GM19240 (cell line): ENCODE measurements at regions not wholly inside any gene's neighbourhood (a gene's known extent, or its start where the extent isn't known, plus 50 kb on each side); places are given as distances from the start of the nearest gene placed in this dataset.

Experiments used
- DNase-seq: peaks from one replicate; pipeline ENCODE4 v3.0.0; 2011; ENCODE audit warnings: low spot score; ENCODE audit not compliant: insufficient read length

DNA sequence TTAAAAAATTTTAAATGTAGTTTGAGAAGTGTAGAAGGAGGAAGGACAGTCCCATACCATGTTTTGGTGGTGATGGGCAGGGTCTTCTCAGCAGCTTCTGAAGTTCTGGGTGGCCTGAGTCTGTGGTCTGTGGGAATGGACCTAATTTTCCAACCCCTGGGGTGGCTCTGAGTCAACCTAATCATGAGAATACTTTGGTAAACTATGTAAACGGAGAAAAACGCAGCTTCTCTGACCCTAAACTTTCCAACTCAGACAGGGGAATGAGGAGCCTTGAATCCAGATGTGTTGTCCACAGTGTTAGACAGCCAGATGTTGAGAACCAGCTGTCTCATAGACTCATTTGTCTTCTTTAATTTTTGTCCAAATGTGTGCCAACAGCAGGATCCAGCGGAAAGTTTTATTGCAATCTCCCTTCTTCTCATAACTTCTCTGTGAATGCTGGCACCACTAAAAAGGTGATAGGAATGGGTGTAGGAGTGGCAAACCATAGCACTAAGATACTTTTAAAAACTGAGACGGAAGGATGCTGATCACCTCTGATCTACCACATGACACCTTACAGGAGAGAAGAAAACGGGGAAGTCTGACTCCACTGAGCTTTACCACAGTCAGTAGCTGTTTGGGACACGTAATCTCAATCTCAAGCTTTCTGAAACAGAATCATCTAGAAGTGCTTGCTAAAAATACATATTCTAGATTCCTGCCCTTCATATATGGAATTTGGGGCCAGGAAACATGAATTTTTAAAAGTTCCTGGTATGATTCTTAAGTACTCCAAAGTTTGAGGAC lies 90.5 kb upstream of the PHYHIPL start:
- no peak for DNase-seq

DNA sequence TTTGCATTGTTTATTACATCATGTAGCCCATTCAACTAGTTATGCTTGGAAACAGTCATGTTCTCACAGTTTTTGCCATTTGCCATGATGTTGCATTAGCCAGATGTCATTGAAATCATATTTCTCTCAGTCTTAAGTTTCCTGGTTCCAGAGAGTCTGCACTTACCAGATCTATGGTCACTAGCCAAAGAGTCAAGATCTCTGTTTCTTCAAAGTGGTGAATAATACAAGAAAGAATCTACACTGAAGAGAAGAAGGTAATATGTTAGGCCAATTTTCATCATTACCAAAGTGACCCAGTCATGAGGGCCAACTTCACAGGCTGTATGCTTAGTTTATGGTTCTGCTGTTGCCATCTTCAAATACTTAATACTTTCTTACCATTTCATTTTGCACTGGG lies 89.0 kb upstream of the PHYHIPL start:
- DNase-seq: no peak

DNA sequence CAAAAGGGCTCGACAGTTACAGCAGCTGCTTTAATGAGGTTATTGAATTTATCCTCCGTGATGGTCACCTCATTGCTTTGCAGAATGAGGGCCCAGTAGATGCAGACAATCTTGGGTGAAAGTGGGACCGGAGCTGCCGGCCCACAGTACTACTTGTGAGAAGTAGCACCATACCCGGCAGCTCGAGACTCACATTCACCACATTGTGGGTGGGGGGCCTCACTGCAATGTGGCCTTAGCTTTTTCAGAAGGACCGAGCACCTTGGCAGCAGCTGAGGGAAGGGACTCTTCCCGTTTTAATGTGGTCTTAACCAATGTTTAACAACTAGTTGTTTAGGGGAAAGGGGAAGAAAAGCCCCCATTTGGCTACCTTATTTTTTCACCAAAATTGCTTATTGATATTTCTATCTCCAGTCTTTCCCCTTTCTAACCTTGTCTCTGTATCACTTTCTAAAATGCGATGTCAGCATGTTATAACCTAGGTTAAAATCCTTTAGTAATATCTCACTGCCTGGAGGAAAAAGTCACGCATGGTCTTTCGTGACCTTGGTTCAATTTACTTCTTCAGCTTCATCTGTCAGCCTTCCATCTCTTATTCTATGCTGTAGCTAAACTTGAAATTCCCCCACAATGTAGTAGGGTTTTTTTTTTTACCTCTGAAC lies 87.4 kb upstream of the PHYHIPL start:
- no peak for DNase-seq

DNA sequence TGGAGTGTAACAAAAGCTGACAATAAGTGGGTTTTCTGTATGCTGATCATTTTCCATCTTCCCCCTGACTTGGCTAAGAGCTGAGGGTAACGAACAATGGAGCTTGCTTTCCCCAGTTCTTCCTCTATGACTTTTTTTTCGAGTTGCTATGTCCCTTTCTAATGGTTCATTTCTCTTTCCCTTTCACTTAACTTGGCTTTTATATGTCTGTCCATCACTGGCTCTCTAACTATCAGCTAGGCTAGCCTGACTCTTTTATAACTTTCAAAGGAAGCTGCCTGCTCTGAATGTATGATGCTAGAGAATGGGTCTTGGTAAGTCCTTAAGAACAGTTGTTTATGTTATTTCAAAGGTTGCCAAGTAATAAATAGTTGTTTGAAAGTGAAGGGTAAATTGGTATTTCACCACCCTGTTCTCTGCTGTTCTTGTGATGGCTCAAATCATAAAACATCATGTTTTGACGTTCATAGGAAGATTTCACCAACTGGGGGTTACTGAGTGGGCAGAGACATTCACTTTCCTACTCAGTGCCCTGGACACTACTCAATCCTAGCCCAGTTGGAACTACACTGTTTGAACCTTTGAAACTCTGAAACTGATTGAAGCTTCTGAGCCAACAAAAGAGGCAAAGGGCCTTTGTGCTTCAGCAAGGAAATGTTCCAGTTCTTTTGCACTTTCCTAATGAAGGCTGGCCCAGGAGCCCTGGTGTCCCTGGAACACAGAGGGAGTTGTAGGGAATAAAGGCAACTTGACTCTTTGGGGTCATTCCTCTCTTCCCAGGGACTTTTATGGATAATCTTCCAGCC lies 85.4 kb upstream of the PHYHIPL start:
- DNase-seq: no peak

DNA sequence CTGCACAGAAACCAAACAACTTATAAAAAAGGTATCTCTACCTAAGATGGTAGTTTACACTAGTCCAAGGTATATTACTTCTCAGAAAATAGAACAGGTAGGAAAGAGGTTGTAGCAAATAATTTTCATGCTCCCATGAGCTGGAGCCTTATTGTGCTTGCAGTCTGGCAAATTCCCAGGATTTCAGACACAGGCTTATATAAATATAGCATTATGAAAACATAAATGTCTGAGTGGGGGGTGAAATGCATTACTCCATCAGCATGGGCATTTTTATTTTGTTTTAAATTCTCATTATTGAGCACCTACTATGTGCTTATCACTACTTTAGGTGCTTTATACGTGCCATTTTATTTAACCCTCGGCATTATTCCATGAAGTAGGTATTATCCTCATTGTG lies 83.0 kb upstream of the PHYHIPL start:
- DNase-seq: no peak

DNA sequence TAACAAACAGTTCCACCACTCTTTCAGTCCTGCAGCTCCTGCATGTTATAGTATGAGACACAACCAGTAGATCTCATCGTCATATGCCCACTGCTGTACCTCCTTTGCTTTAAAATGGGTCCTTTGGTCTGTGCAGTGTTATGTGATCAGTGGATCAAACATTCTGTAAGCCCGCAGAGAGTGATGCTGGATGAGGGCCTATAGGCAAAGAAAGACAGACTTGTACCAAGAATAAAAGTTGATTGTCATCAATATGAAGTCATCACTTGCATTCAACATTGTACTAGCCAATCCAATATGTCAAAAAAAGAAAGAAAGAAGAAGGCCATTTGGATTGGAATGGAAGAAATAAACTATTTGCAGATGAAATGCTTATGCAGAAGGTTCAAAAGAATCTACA lies 79.8 kb upstream of the PHYHIPL start:
- DNase-seq: no peak

DNA sequence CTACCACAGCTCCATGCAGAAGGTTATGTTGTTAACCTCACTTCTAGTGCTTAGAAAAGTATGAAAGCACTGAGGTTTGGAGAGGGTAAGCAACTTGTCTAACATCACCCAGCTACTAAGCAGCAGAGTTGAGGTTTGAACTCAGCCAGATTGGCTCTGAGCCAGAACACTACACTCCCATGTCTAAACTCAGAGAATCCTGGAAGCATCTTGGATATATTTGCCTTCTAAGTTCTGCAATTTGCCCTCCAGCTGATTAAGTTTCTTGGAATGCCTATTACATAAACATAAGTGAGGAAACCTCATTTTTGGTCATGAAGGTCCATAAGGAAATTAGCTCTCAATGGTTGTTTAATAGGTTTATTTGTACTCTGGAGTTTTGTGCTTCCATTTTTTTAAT lies 78.1 kb upstream of the PHYHIPL start:
- DNase-seq: no peak

DNA sequence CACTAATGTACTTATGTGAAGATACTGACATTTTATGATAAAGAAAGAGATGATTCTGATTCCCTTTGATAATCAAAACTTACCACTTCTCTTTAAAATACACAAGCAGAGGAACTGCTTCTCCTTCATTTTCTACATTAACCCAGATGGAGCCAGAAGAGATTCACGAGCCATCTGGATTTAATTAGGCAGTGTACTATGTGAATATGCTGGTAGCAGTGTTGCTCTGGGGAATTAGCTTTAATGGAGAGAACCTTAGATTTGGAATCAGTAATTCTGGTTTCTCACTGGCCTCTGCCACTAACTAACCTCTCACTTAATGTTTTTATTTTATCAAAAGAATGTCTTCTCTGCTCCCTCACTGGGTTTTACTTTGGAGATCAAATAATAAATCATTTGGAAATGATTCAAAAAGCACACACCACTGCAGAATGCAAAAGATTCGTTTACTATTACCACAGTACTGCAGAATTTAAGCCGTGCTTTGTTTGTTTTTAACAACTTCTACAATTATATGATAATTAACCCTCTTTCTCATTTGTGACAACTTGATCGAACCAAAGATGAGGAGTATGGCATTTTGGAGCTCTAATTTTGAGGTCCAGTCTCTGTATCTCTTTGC lies 77.5 kb upstream of the PHYHIPL start:
- no peak for DNase-seq

DNA sequence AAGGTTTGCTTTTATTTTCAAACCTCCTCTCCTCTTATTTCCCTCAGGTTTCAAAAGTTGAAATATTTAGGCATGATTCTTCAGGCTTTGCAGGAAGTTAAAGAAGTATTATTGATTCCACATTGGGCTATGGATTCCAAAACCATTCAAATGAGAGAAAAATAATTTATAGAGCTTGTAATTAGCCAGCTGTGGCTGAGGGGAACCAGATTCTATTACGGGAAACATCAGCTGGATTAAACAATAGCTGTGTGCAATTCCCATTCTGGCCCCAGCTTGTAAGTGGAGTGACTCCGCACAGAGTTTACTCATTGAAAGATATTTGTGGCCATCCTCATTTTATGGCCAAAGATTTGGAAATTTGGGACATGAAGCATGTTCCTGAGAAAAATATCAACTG lies 77.0 kb upstream of the PHYHIPL start:
- DNase-seq: no peak

DNA sequence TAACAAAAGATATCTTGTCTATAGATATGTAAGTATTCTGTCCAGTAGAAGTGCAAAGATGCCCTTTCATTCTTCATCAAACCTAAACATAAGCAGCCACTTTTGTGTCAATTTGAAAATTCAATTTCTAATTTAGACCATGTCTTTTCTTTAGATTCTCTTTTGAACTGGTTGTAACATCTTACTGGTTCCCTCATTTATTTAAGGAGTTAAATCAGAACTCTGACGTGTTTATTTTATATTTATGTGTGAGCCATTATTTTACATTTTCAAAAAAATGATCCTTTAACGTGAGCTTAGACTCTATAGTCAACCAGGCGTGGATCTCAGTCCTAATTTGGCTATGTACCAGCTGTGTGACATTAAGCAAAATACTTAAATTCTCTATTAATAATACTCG lies 74.0 kb upstream of the PHYHIPL start:
- no peak for DNase-seq

DNA sequence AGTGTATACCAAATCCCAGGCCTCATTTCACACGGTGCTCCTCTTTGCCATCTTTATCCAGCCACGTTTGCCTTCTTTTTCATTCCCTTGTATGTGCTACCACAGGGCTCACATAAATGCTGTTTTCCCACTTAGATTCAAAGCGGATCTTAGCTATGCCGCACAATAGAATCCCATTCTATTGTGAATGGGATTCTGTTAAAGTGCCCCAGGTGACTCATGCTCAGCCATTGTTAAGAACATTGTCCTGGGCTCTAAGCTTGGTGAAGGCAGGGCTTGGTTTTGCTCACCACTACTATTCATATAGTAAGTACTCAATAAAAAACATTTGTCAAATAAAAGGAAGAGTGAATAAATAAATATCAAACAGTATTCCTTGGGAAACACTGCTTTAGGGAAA lies 72.3 kb upstream of the PHYHIPL start:
- DNase-seq: no peak

DNA sequence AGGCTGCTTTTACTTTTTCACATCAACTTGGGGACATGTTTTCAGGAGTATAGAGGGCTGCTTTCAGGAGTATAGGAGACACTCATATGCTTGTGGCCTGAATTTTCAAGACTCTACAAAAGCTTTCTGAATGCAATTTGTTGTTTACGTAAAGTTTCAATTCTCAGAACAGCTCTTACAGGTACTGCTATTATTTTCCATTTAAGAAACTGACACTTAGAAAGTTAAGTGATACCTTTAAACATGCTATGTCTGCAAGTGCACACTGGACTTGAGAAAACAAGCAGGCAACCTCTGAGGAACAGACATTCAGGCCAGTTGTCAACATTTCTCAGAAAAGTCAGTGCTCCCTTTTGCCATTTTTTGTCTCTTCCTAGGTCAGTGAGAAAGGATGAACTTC lies 70.0 kb upstream of the PHYHIPL start:
- DNase-seq: no peak

DNA sequence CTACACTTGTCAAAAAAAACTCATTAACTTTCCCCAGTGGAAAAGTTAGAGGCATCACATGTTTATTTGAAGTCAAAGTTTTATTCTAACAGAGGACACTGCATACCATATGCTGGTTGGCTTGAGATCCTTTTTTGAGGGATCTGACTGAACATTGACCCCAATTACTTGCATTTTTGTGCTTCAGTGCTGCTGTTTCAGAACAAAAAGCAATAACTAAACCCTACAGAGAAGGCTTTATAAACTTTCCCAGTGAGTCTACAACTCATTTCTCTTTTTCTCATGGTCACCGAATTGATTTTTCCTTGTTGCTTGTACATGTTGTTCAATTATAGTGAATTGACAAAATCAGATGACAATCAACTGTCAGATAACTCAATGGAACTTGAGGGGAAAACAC lies 69.3 kb upstream of the PHYHIPL start:
- DNase-seq: no peak

DNA sequence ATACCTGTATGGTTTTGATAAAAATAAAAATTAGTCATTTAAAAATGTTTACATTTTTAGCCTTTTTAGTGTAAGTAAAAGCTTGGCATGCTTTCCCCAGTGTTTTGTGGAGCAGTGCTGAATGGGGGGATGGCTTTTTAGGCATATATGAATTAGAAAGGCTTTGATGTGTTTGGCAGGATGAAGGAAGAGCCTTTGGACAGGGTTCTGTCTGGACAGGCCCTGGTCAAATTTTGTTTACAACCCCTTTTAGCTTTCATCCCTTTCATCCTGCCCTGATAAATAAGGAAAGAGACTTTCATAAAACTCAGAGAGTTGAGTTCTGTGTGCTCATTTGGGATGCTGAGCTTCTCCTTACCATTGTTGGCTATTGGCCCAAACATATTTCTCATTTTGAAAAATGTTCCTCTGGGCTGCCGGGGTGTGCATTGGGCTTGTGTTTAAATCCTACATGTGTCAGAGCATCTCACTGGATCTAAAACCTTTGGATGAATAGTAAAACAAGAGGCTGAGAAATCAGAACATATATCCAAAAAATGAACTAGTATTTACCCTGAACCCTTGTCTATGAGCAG lies 68.1 kb upstream of the PHYHIPL start:
- no peak for DNase-seq

DNA sequence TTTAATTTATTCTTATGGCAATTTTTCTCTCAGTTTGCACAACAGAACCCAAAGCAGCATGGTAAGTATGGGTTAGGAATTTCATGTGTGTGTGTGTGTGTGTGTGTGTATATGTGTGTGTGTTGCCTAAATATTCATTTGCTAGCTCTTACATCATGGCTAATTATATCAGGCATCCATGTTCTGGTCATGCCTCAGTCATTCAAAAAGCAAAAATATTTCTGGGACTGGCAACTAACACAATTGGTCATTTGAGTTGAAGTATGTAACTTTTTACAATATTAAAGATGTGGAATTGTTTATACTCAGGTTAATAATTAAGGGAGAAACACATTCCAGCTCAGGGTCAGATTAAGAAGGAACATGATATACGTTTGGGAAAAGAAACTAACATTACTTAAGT lies 67.6 kb upstream of the PHYHIPL start:
- no peak for DNase-seq

DNA sequence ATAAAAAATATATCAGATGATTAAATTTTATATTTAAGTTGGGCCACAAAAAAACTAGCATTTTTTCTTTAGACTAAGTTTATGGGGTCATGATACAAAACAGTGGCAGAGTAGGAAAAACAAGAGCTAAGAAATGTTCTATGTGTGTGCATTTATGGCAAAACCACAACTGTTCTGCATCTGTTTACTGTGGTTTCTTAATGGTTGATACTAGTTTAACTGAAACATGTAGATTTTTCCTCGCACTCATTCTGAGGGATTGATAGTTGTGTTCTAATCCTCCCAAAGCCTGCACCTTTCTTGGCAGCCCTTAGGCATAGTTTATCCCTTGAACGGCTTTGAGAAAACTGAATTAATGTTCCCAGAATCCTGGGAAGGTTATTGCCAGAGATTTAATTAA lies 66.6 kb upstream of the PHYHIPL start:
- DNase-seq: no peak

DNA sequence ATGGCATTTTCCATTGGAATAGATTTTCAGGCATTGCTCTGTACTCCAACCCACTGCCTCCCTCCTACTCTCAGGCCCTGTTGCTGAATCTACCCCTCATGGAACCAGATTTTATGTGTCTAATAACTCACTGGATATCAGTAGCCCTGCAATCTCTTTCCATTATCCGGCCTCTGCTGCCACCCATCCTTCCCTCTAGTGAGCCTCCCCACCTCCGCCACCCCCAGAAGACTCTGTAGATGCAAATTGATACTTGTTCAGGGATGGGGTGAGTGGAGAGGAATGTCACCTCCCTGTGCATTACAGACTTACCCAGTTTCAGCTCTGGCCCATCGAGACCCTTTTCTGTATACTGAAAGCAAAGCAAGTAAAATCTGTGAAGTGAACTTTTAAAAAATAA lies 52.3 kb upstream of the PHYHIPL start:
- no peak for DNase-seq

DNA sequence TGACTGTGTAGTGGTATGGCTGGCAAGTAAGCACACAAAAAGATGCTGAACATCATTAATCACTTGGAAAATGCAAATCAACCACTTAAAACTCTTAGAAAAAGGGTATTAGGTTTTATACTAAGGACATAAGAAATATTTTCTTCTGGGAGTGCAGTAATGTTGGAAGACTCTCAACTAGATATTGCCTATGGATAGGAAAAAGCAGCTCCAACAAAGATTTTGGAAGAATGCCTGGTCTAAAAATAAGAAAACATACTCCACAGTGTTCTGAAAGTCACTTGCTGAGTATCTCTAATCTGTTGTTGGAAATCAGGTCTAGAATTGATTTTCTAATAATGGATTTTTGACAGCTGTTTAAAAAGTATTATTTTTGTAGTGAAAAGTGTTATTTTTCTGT lies 50.8 kb upstream of the PHYHIPL start:
- no peak for DNase-seq

DNA sequence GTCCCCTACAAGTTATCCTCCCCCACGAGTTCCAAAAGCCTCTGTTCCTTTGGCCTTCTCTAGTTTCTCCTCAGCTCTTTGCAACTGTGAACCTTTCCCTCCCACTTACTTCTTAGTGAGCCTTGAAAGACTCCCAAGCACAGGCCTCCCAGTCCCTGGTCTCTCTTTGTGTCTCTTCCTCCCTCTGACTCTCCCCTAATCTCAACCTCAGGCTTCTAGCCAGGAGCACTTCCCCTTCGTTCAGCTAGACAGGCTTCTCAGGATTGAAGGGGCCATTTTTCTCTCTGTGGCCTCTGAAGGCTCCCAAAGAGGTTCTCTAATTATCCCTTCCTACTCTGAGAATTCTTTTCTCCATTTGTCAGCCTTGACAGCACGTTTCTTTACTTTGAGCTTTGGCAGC lies 50.2 kb upstream of the PHYHIPL start:
- DNase-seq: no peak
